Lower leg skin (tissue), 3 donors: ENCODE measurements at regions not wholly inside any gene's neighbourhood (a gene's known extent, or its start where the extent isn't known, plus 50 kb on each side); places are given as distances from the start of the nearest gene placed in this dataset.
"Not testable (repeated sequence)": the region's sequence is repeated elsewhere in the genome, so short reads cannot be mapped to it uniquely, and the experiment has no call there.

ENCODE experiments used
- CTCF ChIP-seq, 3 donors: fragments of 450-650 bp; IDR thresholded peaks; one replicate each; pipeline ENCODE4 v1.5.1; 2016; ENCODE audit warnings: antibody characterized with exemption in 3 of 3, mild to moderate bottlenecking in 3 of 3, moderate library complexity in 2 of 3
- POLR2A ChIP-seq, 2 donors: fragments of 450-650 bp; IDR thresholded peaks; one replicate each; pipeline ENCODE4 v1.6.1; 2016 to 2017; ENCODE audit warnings: antibody characterized with exemption in 2 of 2, mild to moderate bottlenecking in 1 of 2, moderate library complexity in 1 of 2

- TF ChIP-seq CTCF, POLR2A (IDR thresholded peaks at IDR 0.05): not testable (repeated sequence)
Measured at GRCh38 chr14:105762262-105762661, 235.9 kb downstream of the TMEM121 start.
